ENCODE measurements at regions not wholly inside any gene's neighbourhood (a gene's known extent, or its start where the extent isn't known, plus 50 kb on each side); places are given as distances from the start of the nearest gene placed in this dataset.

- Histone ChIP-seq H3K4me2 (ENCODE audit: low read depth, low read length) (no peak overlapping the region), H3K9ac (ENCODE audit: low read length) (no peak overlapping the region), H3K36me3 (replicated peaks; ENCODE audit: insufficient read depth, low read length) (no peaks in the 10 kb centered on the region), H3K27me3 (replicated peaks; ENCODE audit: insufficient read depth, low read length) (no peaks in the 10 kb centered on the region), H3K4me3 (ENCODE audit: low read length) (no peak overlapping the region), H3F3A (ENCODE audit: insufficient read depth, low read length) (no peaks in the 10 kb centered on the region), H3K4me1 (ENCODE audit: low read length) (no peaks in the 10 kb centered on the region), H3K27ac (ENCODE audit: low read length) (no peak overlapping the region), H2AFZ (ENCODE audit: low read length) (no peak overlapping the region), H3K9me3 (replicated peaks; ENCODE audit: insufficient read depth, low read length) (no peaks in the 10 kb centered on the region), H3K79me2 (ENCODE audit: low read length) (no peaks in the 10 kb centered on the region), H4K20me1 (ENCODE audit: insufficient read depth, low read length) (no peaks in the 10 kb centered on the region), H3K9me2 (replicated peaks; ENCODE audit: insufficient read depth, low read length) (no peaks in the 10 kb centered on the region)
- TF ChIP-seq CTCF (IDR thresholded peaks at IDR 0.05; ENCODE audit: low read length) (no peak), EZH2phosphoT487 (IDR thresholded peaks at IDR 0.05; ENCODE audit: low read length) (no peak), EZH2 (optimal IDR thresholded peaks at IDR 0.05; ENCODE audit: low read depth, low read length) (no peak)
- no peak for DNase-seq
Observed at GRCh38 chr7:124457841-124458240, 307.8 kb downstream of the GPR37 start.

- Histone ChIP-seq H3K4me2 (ENCODE audit: low read depth, low read length) (no peak overlapping the region), H3K4me3 (ENCODE audit: low read length) (no peak overlapping the region), H2AFZ (ENCODE audit: low read length) (no peak overlapping the region), H3K4me1 (ENCODE audit: low read length) (no peaks in the 10 kb centered on the region), H3K9me3 (replicated peaks; ENCODE audit: insufficient read depth, low read length) (no peaks in the 10 kb centered on the region), H3K27me3 (replicated peaks; ENCODE audit: insufficient read depth, low read length) (no peaks in the 10 kb centered on the region), H3K36me3 (replicated peaks; ENCODE audit: insufficient read depth, low read length) (no peaks in the 10 kb centered on the region), H3K9me2 (replicated peaks; ENCODE audit: insufficient read depth, low read length) (no peaks in the 10 kb centered on the region), H3K27ac (ENCODE audit: low read length) (no peak overlapping the region), H3F3A (ENCODE audit: insufficient read depth, low read length) (no peaks in the 10 kb centered on the region), H3K9ac (ENCODE audit: low read length) (no peak overlapping the region), H3K79me2 (ENCODE audit: low read length) (no peaks in the 10 kb centered on the region), H4K20me1 (ENCODE audit: insufficient read depth, low read length) (no peaks in the 10 kb centered on the region)
- TF ChIP-seq EZH2phosphoT487 (IDR thresholded peaks at IDR 0.05; ENCODE audit: low read length) (no peak), EZH2 (optimal IDR thresholded peaks at IDR 0.05; ENCODE audit: low read depth, low read length) (no peak), CTCF (IDR thresholded peaks at IDR 0.05; ENCODE audit: low read length) (no peak)
- DNase-seq: no peak
Observed at GRCh38 chr7:124456286-124456685, 309.3 kb downstream of the GPR37 start.

GRCh38 chr7:124452186-124452585 lies 313.4 kb downstream of the GPR37 start:
- H3F3A ChIP-seq (ENCODE audit: insufficient read depth, low read length): no peaks in the 10 kb centered on the region
- no peak overlapping the region for H2AFZ ChIP-seq (ENCODE audit: low read length)
- no peak overlapping the region for H3K27ac ChIP-seq (ENCODE audit: low read length)
- no peaks in the 10 kb centered on the region for H3K79me2 ChIP-seq (ENCODE audit: low read length)
- no peaks in the 10 kb centered on the region for H3K9me3 ChIP-seq (replicated peaks; ENCODE audit: insufficient read depth, low read length)
- H3K27me3 ChIP-seq (replicated peaks; ENCODE audit: insufficient read depth, low read length): no peaks in the 10 kb centered on the region
- H4K20me1 ChIP-seq (ENCODE audit: insufficient read depth, low read length): no peaks in the 10 kb centered on the region
- H3K36me3 ChIP-seq (replicated peaks; ENCODE audit: insufficient read depth, low read length): no peaks in the 10 kb centered on the region
- no peak overlapping the region for H3K9ac ChIP-seq (ENCODE audit: low read length)
- H3K4me1 ChIP-seq (ENCODE audit: low read length): no peaks in the 10 kb centered on the region
- DNase-seq: no peak
- no peak overlapping the region for H3K4me3 ChIP-seq (ENCODE audit: low read length)
- no peak for TF ChIP-seq EZH2 (optimal IDR thresholded peaks at IDR 0.05; ENCODE audit: low read depth, low read length)
- no peak for TF ChIP-seq CTCF (IDR thresholded peaks at IDR 0.05; ENCODE audit: low read length)
- no peak for TF ChIP-seq EZH2phosphoT487 (IDR thresholded peaks at IDR 0.05; ENCODE audit: low read length)
- H3K4me2 ChIP-seq (ENCODE audit: low read depth, low read length): no peak overlapping the region
- no peaks in the 10 kb centered on the region for H3K9me2 ChIP-seq (replicated peaks; ENCODE audit: insufficient read depth, low read length)

All from MM.1S (cell line).